HG03432 (cell line): ENCODE measurements at regions not wholly inside any gene's neighbourhood (a gene's known extent, or its start where the extent isn't known, plus 50 kb on each side); places are given as distances from the start of the nearest gene placed in this dataset.

Experiments
- ATAC-seq: cut with Tn5 transposase; IDR thresholded peaks from one replicate; pipeline ENCODE4 v1.9.1; 2021; ENCODE audit warnings: mild to moderate bottlenecking, moderate library complexity; ENCODE audit not compliant: unreplicated experiment

DNA sequence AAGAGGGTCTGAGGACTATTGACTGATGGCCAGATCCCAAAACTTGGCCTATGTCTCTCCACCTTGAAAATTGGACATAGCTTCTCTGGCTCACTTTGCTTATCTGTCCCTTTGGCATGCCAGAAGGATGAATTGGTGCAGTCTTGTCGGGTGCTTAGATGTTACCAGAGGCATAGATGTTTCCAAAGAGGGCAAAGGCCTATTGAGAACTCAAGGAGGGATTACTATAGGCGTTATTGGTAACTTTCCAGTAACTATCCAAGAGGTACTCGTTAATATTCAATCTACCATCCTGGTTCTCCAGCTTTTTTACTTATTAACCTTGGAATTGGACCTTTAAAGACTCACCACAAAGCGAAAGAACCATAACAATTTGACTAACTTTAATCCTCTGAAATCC, 368.3 kb upstream of the ESRRG start:
- ATAC-seq: no peak

DNA sequence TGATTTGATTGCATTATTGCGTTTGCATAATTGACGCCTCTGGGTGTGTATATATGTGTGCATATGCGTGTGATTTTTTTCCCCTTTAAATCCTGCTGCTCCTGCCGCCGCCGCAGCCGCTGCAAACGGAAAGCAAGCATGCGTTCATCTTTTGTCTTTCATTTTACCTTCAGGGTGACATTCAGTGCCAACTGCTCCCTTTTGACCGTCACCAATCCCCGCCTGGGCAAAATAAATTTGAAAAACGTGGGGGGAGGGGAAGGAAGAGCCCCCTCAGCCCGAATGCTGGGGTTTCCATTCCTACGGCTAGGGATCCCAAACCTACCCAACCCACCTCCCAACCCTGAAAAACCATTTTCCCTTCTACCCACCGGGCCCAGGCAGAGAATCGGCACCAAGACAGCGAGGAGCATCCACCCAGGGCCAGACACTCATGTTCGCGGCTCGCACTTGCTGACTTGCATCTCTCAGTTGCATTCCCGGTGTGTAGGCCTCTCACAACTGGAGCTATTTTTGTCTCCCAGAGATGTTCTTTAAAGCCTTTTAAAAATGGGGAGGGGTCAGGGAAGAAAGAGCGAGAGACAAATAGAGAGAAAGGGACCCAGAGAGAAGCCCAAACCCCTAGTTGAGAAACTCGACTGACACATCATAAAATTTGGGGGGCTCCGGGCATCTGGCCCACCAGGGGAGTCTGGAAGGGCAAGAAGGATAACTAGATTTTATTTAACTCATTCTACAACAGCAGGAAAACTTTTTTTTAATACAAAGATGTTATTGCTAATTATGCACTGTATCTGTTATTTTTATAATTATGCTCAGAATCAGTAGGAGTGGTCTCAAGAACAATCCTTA, 367.1 kb upstream of the ESRRG start:
- ATAC-seq: no peak

DNA sequence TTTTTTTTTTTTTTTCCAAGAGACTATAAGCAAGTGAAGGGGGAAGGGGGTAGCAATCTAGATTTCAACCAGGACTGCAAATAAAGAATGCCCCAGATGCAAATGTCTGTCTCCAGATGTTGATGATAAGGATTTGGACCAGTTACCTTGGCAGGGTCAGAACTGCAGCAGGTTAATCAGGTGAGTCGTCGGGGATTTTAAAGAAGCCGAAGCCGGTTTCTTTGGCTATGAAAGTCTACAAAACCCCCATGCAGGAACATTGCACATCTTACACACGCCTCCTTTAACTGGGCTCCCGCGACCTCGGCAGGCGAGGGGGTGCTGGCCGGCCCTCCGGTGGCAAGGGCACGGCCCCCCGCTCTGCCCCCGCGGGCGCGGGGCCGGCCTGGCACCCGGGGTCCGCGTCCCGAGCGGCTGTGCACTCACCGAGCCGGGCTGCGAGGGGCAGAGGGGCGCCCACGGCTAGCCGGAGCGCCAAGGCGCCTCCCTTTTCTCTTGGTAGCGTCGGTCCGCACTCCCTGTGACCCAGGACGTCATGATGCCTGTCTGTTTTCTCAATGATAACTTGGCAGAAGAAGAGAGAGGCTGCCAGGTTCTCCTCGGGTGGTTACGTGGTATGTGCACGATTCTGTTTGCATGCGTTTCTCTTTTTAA, 366.3 kb upstream of the ESRRG start:
- ATAC-seq: no peak

DNA sequence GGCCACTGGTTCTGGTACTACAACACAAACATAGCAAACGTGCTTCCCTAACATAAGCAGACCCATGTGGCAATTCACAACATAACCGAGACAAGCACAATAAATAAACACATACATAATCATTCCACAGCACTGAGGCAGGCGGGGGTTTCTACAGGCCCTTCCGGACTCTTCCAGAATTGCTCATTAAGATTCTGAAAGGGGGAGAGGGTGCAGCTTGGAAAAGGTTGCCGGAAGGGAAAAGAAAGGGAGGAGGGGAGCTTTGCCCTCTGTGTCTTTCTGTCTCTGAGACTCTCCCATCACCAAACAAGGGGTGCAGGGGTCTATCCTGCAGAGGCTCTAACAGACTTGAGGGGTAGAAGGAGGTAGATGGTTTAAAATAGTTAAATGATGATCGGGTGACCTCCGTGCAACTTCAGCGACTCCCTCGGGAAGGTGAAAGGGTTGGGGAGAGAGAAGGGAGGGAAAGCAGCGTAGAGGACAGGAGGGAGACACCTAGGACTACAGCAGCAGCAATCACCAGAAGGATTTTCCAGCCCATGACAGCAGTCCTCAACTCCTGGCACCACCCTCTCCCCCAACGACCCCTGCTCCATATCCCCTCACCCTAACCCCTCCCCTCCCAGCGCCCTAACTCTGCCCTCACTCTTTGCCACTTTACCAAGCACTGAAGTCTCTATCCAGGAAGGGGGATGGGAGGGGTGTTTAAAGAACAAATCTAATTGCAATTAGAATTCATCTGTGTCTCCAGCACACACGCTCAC, 365.5 kb upstream of the ESRRG start:
- ATAC-seq: no peak

DNA sequence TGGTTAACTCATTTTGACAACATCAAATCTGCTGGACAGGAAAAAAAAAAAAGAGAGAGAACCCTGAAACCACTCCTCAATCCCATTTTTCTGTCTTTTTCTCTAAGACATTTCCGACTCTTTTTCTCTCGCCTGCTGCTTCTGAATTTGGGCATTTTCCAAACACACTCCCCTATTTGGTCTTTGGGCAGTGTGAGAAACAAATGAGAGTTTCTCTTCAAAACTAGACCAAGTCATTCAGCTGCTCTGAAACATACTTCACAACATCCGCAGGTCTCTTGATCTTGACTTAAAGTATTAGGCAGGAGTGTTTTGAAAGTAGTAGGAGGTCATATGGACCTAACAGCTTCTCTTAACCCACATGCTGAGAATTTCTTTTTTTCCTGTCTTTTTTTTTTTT, 364.8 kb upstream of the ESRRG start:
- no peak for ATAC-seq

DNA sequence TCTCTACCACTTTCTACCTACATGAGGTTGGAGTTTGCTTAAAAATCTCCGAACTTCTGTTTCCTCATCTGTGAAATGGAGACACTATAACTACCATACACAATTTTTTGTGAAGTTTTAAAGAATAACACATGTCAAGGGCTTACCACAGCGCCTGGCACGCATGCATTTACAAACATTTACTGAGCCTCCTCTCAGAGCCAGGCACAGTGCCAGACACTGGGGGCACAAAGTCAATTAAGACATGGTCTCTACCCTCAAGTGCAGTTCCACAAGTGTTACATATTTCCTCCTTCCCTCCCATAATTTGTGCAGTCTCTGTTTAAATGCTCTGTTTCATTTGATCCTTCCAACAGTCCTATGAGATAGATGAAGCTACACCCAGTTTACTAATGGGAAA, 356.4 kb upstream of the ESRRG start:
- ATAC-seq: no peak

DNA sequence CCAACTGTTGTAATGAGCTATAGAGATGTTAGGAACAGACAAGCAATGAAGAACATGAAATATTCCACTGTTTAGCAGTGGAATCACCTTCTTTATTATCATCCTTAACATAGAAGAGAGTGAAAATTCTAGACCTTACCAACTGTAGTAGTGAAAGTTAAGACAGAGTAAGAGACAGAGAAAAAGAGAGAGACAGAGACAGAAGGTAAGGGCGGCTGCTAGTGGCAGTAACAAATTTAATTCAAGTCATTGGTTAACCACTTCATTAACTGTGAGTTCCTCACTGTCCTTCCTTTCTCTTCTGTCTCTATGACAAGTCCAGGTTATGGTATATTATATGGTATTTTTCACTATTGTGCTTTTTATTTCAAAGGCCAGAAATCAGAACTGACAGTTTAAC, 355.7 kb upstream of the ESRRG start:
- no peak for ATAC-seq

DNA sequence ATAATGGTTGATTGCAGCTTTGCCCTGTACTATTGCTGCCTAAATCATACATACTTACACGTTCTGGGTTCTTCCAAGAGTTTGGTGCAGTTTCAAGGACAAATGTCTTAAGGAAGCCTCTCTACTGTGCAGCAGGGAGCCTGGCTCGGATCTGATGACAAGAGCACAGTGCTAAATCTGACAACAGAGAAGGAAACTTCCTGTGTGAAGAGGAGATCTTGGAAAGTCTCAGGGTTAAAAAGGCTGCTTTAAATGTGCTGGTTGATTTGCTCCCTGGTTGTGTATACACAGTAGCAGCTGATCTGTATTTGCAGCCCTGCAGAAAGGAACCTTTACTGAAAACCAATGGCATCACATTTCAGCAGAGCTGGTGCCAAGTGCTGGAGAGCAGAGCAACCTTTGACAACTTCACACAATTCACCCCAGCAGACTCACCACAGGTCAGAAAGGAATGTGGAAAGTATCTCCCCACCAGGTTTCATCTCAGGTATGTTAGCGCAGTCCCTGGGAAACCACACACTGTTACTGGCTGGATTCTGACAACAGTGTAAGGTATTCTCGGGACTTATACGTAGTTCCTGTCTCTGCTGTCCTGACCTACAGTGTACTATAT, 355.0 kb upstream of the ESRRG start:
- ATAC-seq: no peak

DNA sequence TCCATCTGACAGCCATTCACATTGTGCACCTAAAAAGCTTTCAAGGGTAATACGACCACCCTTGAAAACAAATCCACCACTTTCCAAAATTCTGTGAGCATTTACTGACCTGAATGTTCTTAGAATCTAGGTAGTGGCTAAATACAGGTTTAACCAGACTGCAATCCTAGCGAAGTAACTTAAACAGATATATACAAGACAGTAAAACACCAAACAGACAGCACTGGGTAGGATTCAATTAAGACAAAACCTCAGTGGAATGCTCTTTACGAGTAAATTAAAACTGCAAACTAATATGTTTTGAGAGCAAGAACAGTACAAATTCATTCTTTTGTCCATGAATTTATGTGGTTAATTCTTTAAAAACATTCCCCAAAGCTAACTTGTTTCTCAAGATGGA, 354.2 kb upstream of the ESRRG start:
- no peak for ATAC-seq

DNA sequence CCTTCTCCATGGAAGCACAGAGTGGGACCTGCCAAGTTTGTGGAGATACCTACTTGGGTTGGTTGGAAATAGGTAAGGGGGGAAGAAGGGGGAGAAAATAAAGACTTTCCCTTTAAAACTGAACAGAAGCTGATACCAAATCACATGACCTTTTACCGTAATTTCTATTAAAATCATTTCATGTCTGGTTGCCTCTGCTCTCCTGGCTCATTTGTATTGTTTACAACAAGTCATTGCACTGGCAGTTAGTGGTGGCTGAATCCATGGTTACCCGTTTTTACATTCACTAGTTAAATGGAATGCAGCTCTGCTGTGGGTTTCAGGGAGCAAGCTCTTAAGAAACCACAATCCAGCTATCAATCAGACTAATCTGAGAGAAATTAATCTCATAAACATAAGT, 353.7 kb upstream of the ESRRG start:
- no peak for ATAC-seq

DNA sequence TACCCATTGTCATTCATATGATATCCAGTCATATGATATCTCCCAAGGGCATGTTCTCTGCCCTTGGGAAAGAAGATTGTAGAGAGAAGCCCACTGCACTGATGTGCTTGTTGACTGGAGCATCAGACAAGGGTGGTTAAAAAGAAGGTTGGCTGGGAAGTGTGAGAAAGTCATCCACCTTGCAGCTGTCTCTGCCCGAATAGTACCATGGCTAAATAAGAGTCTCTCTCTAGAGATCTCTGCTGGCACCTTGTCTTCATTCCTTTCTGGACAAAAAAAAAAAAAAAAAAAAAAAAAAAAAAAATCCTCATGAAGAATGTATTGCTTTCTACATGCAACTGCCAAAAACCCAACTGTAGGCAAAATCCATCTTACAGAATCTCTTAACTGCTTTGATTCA, 349.7 kb upstream of the ESRRG start:
- no peak for ATAC-seq

DNA sequence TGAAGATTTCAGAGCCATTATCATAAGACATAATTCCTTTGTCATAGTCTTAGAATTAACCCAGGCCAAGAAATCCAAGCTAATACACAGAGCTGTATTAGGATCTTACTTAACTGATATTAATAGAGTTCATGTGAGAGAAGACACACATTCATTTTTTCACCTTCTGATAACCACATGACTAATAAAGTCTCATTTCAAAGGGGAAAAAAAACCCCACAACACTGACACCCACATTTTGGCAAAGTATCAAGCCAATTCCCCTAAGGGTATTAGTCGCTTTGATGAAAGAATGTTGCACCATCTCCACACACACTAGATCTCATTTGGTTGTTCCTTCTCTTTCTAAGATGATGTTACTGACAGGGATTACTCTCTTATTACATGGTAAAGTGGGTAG, 344.4 kb upstream of the ESRRG start:
- no peak for ATAC-seq

DNA sequence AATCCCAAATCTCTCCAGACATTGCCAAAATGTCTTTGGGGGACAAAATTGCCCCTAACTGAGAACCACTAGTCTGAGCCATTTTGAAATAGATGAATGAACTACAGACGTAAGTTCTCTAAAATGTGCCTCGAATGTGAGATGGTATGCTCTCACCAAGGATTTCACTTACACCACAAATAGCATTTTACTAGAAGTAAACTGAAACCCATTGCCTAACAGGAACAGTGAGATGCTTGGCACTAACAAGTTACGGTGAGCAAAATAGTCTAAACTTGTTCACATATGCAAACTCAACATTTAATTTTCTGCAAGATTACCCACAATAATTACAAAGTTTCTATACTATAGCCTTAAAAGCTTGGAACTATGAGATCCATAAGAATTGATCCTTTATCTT, 343.6 kb upstream of the ESRRG start:
- ATAC-seq: no peak

DNA sequence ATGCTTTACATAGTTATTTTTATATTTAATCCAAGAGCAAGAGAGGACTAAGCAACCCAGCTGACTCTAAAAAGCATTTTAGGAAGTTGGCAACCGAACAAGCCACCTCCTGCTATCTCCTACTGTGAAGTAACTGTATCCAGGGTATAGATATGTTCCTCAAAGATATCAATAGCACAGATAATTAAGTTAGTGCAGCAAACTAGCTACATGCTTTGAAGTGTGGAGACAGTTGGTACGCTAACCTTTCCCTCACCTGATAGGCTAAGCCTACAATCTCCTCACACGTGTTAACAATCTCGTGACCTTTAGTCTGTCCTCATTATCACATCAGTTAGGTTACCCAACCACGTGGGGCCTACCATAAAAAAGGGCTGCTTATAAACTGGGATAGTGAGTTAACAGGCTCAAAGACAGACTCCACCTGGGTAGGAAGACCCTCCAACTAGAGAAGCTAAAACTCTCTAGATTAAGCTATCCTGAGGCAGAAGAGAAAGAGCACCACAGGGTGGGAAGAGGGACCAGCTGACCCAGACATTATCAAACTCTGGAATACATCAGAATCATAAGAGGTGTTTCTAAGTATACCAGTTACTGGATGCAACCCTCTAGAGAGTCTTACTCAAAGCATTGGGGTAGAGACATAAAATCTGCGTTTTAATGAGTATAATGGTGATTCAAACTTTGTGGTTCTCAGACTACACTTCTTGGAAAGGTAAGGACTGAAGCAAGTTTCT, 340.1 kb upstream of the ESRRG start:
- no peak for ATAC-seq

DNA sequence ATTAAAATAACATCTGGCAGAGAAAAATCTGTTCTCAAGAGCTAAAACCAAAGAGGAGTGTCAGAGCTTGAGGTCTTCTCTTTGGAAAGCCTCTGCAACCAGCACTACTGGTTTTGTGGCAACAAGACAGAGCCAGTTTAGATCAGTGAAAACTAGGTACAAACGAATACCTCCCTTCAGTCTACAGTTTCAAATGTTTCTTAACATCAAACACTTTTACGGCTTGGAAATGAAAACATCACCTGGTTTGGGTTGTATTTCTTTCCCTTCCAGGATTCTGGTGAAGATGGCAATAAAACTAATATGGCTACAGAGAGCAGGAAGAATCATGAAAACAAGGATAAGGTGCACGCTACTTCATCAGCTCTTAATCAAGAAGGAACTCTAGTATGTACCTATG, 339.4 kb upstream of the ESRRG start:
- no peak for ATAC-seq

DNA sequence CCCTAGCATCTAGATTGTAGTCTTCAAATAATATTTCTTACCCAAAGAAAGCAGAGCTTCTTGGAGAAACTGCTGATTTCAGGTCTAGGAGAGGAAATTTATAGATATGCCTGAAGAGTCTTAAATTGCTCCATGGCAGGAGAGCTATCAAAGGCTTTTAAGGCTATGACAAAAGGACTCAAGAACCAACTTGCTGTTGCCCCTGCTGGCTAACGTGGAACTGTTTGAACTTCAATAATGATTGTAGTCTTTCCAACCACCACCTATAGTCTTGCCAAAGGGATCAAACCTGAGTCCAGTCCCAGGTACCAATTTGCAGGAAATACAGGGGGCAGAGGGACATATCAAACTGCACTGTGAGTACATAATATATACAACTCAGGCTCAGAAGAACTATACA, 336.2 kb upstream of the ESRRG start:
- ATAC-seq: no peak

DNA sequence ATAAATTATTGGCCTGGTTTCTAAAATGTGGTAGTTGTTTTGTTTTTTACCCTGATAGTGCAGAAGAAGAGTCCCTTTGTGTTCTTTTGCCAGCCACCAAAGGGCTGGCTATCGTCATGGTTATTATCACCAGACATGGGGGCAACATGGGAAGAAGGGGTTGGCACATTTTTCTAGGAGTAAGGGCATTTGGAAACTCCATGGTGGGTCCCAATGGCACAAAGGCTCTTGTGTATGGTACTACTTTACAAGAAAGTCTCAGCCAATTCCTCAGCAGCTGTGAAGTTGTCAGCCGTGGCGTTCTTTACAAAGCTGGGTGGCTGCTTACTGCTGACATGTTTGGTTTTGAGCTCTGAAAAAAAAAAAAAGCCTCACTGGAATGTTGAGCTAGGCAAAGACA, 330.4 kb upstream of the ESRRG start:
- no peak for ATAC-seq

DNA sequence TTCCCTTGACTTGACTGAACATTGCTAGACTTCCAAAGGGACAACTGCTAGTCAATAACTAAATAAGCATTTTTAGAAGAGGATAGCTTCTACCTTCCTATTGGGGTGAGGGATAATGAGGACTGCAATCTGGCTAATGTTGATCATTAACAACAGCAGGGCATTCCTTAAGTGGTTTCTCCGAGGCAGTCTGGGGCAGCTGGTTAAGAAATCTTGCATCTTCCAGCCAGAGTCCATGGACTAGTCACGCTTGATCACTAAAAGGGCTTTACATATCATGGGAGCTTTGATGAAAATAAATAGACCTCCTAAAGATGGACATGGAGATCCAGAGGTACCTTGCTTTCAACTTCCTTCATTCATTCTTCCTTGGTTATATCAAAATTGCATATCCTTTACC, 329.4 kb upstream of the ESRRG start:
- no peak for ATAC-seq

DNA sequence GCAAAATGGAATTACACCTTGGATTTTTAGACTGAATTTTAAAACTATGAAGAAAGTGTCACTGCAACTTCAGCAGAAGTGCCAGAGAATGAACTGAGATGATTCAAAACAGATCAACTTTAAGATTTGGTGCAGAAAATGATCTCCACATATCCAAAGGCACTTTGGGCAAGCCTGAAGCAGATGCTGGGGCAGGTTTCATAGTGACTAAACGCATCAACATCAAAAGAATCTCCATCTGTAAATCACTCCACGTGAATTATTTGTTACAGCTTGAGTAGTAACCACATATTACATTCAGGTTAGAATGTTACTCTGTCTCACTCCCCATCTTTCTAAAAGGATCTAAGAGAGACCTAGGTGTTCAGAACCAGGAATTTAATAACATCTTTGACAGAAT, 329.0 kb upstream of the ESRRG start:
- ATAC-seq: no peak

DNA sequence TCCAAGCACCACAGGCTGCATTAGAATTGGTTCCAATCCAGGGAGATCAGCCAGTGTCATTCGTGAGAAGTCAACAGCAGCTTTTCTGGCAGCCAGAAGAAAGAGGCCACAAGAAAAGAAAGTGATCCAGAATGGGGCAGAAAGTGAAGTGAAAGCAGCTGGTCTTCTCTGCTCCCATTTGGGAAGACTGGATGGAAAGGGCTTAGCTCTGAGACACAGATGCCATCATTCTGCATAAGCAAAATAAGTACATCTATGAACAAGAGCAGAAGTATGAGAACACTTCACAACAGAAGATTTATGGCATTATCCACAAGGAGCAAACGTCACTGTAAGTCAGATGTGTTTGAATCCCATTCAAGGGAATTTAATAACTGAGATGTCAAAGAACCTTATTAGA, 326.5 kb upstream of the ESRRG start:
- no peak for ATAC-seq

DNA sequence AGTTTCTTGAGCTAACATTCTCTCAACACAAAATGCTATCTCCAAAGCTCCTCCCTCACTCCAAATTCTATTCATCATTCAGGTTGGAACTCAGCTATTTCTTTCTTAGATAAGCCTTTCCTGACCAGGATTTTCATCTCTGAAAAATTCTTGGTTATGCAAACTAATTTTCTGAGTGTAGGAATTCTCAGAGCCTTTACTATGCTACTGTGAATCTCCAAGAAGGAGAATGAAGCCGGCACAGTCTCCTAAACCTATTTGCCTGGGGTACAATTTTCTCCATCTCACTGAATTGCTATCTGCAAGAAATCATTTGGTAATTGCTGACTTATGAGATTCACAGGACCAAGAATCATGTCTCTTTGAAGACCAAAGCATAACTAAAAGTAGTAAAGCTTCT, 325.9 kb upstream of the ESRRG start:
- ATAC-seq: no peak
